WTC11 (cell line): ENCODE measurements at regions not wholly inside any gene's neighbourhood (a gene's known extent, or its start where the extent isn't known, plus 50 kb on each side); places are given as distances from the start of the nearest gene placed in this dataset.

Source experiments
- ATAC-seq: fragments of 200-7000 bp; cut with Tn5 transposase; 2 replicates; pipeline ENCODE4 v1.10.0; 2021; ENCODE audit warnings: mild to moderate bottlenecking, moderate library complexity
- CTCF ChIA-PET: fragments of 300-600 bp; sonication (Branson Sonifier 250); formaldehyde crosslinking; loops from one replicate; lab custom pipeline; 2021; ENCODE audit warnings: antibody characterized with exemption; lab: Charles Lee
- POLR2A ChIA-PET: fragments of 350-600 bp; sonication (Branson Sonifier 250); formaldehyde crosslinking; loops from one replicate; lab custom pipeline; 2021; ENCODE audit warnings: antibody characterized with exemption; lab: Charles Lee
- DNase-seq: peaks from one replicate; pipeline ENCODE4 v3.0.0; 2021; ENCODE audit warnings: low spot score
- H3K27ac Mint-ChIP-seq: 2 replicates; pipeline ENCODE4 v1.8.0; 2021; ENCODE audit warnings: mixed read lengths
- H3K27me3 Mint-ChIP-seq: 2 replicates; pipeline ENCODE4 v1.8.0; 2021; ENCODE audit warnings: low read depth, mild to moderate bottlenecking, moderate library complexity, mixed read lengths
- H3K36me3 Mint-ChIP-seq: 2 replicates; pipeline ENCODE4 v1.8.0; 2021; ENCODE audit warnings: mixed read lengths
- H3K4me1 Mint-ChIP-seq: 2 replicates; pipeline ENCODE4 v1.8.0; 2022; ENCODE audit warnings: mixed read lengths
- H3K4me3 Mint-ChIP-seq: 2 replicates; pipeline ENCODE4 v1.8.0; 2021; ENCODE audit warnings: mild to moderate bottlenecking, moderate library complexity, mixed read lengths
- H3K9me3 Mint-ChIP-seq: 2 replicates; pipeline ENCODE4 v1.8.0; 2021; ENCODE audit warnings: mixed read lengths
- CREB1 ChIP-seq: sonication (generic); formaldehyde crosslinking; IDR thresholded peaks from 2 replicates; pipeline ENCODE4 v1.8.0; 2023; ENCODE audit warnings: mild to moderate bottlenecking, missing genetic modification reagents
- ESRRA ChIP-seq: sonication (generic); formaldehyde crosslinking; IDR thresholded peaks from 2 replicates; pipeline ENCODE4 v1.8.1; 2022; ENCODE audit warnings: mild to moderate bottlenecking, missing genetic modification reagents, borderline replicate concordance
- ETV6 ChIP-seq: sonication (generic); formaldehyde crosslinking; IDR thresholded peaks from 2 replicates; pipeline ENCODE4 v1.8.1; 2022; ENCODE audit warnings: mild to moderate bottlenecking, missing genetic modification reagents
- HMGA2 ChIP-seq: fragments of 250-450 bp; sonication (Bioruptor Pico); IDR thresholded peaks from 2 replicates; pipeline ENCODE4 v1.4.0; 2021; ENCODE audit warnings: mild to moderate bottlenecking, moderate library complexity
- MYBL2 ChIP-seq: sonication (generic); formaldehyde crosslinking; IDR thresholded peaks from 2 replicates; pipeline ENCODE4 v1.8.1; 2023; ENCODE audit warnings: mild to moderate bottlenecking, moderate library complexity, missing genetic modification reagents
- PRRX2 ChIP-seq: fragments of 250-450 bp; sonication (Bioruptor Pico); IDR thresholded peaks from 2 replicates; pipeline ENCODE4 v1.8.0; 2021; ENCODE audit warnings: mild to moderate bottlenecking
- TEAD1 ChIP-seq: sonication (generic); formaldehyde crosslinking; IDR thresholded peaks from 2 replicates; pipeline ENCODE4 v1.8.0; 2022; ENCODE audit warnings: mild to moderate bottlenecking, missing genetic modification reagents
- TEAD4 ChIP-seq: sonication (generic); formaldehyde crosslinking; IDR thresholded peaks from 2 replicates; pipeline ENCODE4 v1.8.0; 2022; ENCODE audit warnings: mild to moderate bottlenecking, missing genetic modification reagents
- ZNF121 ChIP-seq: sonication (generic); formaldehyde crosslinking; IDR thresholded peaks from 2 replicates; pipeline ENCODE4 v1.8.0; 2023; ENCODE audit warnings: missing genetic modification reagents
- ZNF423 ChIP-seq: fragments of 250-450 bp; sonication (Bioruptor Pico); IDR thresholded peaks from 2 replicates; pipeline ENCODE4 v2.1.2; 2022; ENCODE audit warnings: mild to moderate bottlenecking, moderate library complexity
- TF ChIP-seq, protein P1 (sequence below): sonication (generic); formaldehyde crosslinking; IDR thresholded peaks from 2 replicates; pipeline ENCODE4 v1.8.1; 2022; ENCODE audit warnings: mild to moderate bottlenecking, missing genetic modification reagents, moderate library complexity, borderline replicate concordance
- TF ChIP-seq, protein P2 (sequence below): fragments of 250-450 bp; sonication (Bioruptor Pico); IDR thresholded peaks from 2 replicates; pipeline ENCODE4 v1.9.0; 2021; ENCODE audit warnings: mild to moderate bottlenecking, borderline replicate concordance
- TF ChIP-seq, protein P3 (sequence below): fragments of 200-600 bp; IDR thresholded peaks from 2 replicates; pipeline ENCODE4 v1.8.0; 2022; ENCODE audit warnings: antibody characterized with exemption
- TF ChIP-seq, protein P4 (sequence below): sonication (generic); formaldehyde crosslinking; IDR thresholded peaks from 2 replicates; pipeline ENCODE4 v1.8.0; 2023; ENCODE audit warnings: missing genetic modification reagents, mild to moderate bottlenecking, borderline replicate concordance
- TF ChIP-seq, protein P5 (sequence below): sonication (generic); formaldehyde crosslinking; IDR thresholded peaks from 2 replicates; pipeline ENCODE4 v1.8.1; 2023; ENCODE audit warnings: mild to moderate bottlenecking, missing genetic modification reagents
- TF ChIP-seq, protein P6 (sequence below): sonication (generic); formaldehyde crosslinking; IDR thresholded peaks from 2 replicates; pipeline ENCODE4 v1.8.1; 2023; ENCODE audit warnings: mild to moderate bottlenecking, moderate library complexity, missing genetic modification reagents
- TF ChIP-seq, protein P7 (sequence below): sonication (generic); formaldehyde crosslinking; conservative IDR thresholded peaks from 2 replicates; pipeline ENCODE4 v1.8.1; 2022; ENCODE audit warnings: mild to moderate bottlenecking, missing genetic modification reagents
- TF ChIP-seq, protein P8 (sequence below): sonication (generic); formaldehyde crosslinking; IDR thresholded peaks from 2 replicates; pipeline ENCODE4 v1.8.1; 2022; ENCODE audit warnings: low read depth, mild to moderate bottlenecking, moderate library complexity, missing genetic modification reagents, borderline replicate concordance

DNA sequence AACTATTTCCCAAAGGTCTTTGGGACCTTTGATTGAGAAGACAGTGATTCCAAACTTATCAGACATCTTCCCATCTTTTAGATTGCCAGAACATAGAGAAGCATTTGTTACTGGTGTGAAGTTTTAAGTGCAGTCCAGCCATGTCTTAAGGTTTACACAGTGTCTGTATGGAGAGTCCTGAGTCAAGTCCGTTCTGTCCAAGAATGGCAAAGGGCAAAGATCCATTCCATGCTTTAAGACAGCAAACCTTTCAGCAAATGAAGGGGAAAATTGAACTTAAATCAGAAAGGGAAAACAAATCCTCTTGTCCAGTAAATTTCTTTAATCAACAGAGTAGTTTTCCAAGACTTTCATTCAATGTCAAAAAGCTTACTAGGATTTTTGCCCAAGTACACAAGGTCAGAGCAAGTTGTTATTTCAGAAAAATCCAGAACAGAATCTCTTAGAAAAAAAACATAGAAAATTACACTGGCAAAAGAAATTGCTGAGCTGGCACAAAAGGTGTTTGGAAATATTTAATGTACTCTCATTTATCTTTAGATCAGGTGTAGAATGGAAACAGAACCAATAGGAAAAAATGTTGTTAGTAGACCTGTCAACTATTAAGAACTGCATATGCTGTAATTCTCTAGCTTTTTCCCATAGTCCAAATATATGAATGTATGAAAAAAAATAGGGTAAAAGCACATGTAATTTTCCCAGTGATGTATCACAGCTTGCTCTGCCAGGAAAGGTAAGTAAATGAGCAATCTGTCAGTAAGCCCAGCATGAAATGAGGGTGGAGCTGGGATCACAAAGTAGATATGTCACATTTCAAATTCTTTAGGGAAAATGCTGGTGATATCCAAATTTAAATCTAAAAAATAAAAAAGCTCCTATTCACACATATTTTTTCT, 1099.9 kb downstream of the TUSC7 start:
- 0 out of 2 replicates have a peak, but pooled peaks cover 3% of the 10 kb centered on the region for H3K4me1 Mint-ChIP-seq
- CTCF ChIA-PET, result no interaction called here
- H3K27ac Mint-ChIP-seq, result no peak overlapping the region
- H3K36me3 Mint-ChIP-seq, result no peaks in the 10 kb centered on the region
- POLR2A ChIA-PET, result interaction anchor here (0.7 kb wide), 1 partner anchor 21 kb away, joined by 3 read pairs; no protein-coding TSS in a partner anchor
- H3K4me3 Mint-ChIP-seq, result no peak overlapping the region
- ATAC-seq (no peak), DNase-seq (no peak)
- H3K27me3 Mint-ChIP-seq, result no peaks in the 10 kb centered on the region
- peaks cover 5% of the 10 kb centered on the region for H3K9me3 Mint-ChIP-seq
- TF ChIP-seq, protein P1, sequence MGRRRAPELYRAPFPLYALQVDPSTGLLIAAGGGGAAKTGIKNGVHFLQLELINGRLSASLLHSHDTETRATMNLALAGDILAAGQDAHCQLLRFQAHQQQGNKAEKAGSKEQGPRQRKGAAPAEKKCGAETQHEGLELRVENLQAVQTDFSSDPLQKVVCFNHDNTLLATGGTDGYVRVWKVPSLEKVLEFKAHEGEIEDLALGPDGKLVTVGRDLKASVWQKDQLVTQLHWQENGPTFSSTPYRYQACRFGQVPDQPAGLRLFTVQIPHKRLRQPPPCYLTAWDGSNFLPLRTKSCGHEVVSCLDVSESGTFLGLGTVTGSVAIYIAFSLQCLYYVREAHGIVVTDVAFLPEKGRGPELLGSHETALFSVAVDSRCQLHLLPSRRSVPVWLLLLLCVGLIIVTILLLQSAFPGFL (CRISPR knock-in tag), result no peak
- TF ChIP-seq, protein P2, sequence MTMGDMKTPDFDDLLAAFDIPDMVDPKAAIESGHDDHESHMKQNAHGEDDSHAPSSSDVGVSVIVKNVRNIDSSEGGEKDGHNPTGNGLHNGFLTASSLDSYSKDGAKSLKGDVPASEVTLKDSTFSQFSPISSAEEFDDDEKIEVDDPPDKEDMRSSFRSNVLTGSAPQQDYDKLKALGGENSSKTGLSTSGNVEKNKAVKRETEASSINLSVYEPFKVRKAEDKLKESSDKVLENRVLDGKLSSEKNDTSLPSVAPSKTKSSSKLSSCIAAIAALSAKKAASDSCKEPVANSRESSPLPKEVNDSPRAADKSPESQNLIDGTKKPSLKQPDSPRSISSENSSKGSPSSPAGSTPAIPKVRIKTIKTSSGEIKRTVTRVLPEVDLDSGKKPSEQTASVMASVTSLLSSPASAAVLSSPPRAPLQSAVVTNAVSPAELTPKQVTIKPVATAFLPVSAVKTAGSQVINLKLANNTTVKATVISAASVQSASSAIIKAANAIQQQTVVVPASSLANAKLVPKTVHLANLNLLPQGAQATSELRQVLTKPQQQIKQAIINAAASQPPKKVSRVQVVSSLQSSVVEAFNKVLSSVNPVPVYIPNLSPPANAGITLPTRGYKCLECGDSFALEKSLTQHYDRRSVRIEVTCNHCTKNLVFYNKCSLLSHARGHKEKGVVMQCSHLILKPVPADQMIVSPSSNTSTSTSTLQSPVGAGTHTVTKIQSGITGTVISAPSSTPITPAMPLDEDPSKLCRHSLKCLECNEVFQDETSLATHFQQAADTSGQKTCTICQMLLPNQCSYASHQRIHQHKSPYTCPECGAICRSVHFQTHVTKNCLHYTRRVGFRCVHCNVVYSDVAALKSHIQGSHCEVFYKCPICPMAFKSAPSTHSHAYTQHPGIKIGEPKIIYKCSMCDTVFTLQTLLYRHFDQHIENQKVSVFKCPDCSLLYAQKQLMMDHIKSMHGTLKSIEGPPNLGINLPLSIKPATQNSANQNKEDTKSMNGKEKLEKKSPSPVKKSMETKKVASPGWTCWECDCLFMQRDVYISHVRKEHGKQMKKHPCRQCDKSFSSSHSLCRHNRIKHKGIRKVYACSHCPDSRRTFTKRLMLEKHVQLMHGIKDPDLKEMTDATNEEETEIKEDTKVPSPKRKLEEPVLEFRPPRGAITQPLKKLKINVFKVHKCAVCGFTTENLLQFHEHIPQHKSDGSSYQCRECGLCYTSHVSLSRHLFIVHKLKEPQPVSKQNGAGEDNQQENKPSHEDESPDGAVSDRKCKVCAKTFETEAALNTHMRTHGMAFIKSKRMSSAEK, result no peak
- no peak for TF ChIP-seq TEAD4 (CRISPR knock-in tag)
- no peak for TF ChIP-seq CREB1 (CRISPR knock-in tag)
- no peak for TF ChIP-seq ZNF423
- TF ChIP-seq, protein P3, sequence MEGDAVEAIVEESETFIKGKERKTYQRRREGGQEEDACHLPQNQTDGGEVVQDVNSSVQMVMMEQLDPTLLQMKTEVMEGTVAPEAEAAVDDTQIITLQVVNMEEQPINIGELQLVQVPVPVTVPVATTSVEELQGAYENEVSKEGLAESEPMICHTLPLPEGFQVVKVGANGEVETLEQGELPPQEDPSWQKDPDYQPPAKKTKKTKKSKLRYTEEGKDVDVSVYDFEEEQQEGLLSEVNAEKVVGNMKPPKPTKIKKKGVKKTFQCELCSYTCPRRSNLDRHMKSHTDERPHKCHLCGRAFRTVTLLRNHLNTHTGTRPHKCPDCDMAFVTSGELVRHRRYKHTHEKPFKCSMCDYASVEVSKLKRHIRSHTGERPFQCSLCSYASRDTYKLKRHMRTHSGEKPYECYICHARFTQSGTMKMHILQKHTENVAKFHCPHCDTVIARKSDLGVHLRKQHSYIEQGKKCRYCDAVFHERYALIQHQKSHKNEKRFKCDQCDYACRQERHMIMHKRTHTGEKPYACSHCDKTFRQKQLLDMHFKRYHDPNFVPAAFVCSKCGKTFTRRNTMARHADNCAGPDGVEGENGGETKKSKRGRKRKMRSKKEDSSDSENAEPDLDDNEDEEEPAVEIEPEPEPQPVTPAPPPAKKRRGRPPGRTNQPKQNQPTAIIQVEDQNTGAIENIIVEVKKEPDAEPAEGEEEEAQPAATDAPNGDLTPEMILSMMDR, result no peak
- TF ChIP-seq, protein P4, sequence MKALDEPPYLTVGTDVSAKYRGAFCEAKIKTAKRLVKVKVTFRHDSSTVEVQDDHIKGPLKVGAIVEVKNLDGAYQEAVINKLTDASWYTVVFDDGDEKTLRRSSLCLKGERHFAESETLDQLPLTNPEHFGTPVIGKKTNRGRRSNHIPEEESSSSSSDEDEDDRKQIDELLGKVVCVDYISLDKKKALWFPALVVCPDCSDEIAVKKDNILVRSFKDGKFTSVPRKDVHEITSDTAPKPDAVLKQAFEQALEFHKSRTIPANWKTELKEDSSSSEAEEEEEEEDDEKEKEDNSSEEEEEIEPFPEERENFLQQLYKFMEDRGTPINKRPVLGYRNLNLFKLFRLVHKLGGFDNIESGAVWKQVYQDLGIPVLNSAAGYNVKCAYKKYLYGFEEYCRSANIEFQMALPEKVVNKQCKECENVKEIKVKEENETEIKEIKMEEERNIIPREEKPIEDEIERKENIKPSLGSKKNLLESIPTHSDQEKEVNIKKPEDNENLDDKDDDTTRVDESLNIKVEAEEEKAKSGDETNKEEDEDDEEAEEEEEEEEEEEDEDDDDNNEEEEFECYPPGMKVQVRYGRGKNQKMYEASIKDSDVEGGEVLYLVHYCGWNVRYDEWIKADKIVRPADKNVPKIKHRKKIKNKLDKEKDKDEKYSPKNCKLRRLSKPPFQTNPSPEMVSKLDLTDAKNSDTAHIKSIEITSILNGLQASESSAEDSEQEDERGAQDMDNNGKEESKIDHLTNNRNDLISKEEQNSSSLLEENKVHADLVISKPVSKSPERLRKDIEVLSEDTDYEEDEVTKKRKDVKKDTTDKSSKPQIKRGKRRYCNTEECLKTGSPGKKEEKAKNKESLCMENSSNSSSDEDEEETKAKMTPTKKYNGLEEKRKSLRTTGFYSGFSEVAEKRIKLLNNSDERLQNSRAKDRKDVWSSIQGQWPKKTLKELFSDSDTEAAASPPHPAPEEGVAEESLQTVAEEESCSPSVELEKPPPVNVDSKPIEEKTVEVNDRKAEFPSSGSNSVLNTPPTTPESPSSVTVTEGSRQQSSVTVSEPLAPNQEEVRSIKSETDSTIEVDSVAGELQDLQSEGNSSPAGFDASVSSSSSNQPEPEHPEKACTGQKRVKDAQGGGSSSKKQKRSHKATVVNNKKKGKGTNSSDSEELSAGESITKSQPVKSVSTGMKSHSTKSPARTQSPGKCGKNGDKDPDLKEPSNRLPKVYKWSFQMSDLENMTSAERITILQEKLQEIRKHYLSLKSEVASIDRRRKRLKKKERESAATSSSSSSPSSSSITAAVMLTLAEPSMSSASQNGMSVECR (CRISPR knock-in tag), result no peak
- TF ChIP-seq, protein P5, sequence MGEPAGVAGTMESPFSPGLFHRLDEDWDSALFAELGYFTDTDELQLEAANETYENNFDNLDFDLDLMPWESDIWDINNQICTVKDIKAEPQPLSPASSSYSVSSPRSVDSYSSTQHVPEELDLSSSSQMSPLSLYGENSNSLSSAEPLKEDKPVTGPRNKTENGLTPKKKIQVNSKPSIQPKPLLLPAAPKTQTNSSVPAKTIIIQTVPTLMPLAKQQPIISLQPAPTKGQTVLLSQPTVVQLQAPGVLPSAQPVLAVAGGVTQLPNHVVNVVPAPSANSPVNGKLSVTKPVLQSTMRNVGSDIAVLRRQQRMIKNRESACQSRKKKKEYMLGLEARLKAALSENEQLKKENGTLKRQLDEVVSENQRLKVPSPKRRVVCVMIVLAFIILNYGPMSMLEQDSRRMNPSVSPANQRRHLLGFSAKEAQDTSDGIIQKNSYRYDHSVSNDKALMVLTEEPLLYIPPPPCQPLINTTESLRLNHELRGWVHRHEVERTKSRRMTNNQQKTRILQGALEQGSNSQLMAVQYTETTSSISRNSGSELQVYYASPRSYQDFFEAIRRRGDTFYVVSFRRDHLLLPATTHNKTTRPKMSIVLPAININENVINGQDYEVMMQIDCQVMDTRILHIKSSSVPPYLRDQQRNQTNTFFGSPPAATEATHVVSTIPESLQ (CRISPR knock-in tag), result no peak
- TF ChIP-seq TEAD1 (CRISPR knock-in tag), result no peak
- TF ChIP-seq, protein P6, sequence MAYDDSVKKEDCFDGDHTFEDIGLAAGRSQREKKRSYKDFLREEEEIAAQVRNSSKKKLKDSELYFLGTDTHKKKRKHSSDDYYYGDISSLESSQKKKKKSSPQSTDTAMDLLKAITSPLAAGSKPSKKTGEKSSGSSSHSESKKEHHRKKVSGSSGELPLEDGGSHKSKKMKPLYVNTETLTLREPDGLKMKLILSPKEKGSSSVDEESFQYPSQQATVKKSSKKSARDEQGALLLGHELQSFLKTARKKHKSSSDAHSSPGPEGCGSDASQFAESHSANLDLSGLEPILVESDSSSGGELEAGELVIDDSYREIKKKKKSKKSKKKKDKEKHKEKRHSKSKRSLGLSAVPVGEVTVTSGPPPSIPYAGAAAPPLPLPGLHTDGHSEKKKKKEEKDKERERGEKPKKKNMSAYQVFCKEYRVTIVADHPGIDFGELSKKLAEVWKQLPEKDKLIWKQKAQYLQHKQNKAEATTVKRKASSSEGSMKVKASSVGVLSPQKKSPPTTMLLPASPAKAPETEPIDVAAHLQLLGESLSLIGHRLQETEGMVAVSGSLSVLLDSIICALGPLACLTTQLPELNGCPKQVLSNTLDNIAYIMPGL (CRISPR knock-in tag), result no peak
- TF ChIP-seq ZNF121 (CRISPR knock-in tag), result no peak
- TF ChIP-seq HMGA2 (CRISPR knock-in tag), result no peak
- TF ChIP-seq, protein P7, sequence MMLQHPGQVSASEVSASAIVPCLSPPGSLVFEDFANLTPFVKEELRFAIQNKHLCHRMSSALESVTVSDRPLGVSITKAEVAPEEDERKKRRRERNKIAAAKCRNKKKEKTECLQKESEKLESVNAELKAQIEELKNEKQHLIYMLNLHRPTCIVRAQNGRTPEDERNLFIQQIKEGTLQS (CRISPR knock-in tag), result no peak
- no peak for TF ChIP-seq PRRX2 (CRISPR knock-in tag)
- TF ChIP-seq ESRRA (CRISPR knock-in tag), result no peak
- TF ChIP-seq, protein P8, sequence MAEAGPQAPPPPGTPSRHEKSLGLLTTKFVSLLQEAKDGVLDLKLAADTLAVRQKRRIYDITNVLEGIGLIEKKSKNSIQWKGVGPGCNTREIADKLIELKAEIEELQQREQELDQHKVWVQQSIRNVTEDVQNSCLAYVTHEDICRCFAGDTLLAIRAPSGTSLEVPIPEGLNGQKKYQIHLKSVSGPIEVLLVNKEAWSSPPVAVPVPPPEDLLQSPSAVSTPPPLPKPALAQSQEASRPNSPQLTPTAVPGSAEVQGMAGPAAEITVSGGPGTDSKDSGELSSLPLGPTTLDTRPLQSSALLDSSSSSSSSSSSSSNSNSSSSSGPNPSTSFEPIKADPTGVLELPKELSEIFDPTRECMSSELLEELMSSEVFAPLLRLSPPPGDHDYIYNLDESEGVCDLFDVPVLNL, result no peak
- no peak for TF ChIP-seq ETV6 (CRISPR knock-in tag)
- TF ChIP-seq MYBL2 (CRISPR knock-in tag), result no peak
